Ascending aorta (tissue), 2 donors: ENCODE measurements at regions not wholly inside any gene's neighbourhood (a gene's known extent, or its start where the extent isn't known, plus 50 kb on each side); places are given as distances from the start of the nearest gene placed in this dataset.

Source experiments
- DNase-seq, 2 donors: peaks; one replicate each; pipeline ENCODE4 v3.0.0-alpha.2; 2019; ENCODE audit warnings: low spot score in 2 of 2
- H3K27ac ChIP-seq, 2 donors: fragments of 200-600 bp; sonication (generic); one replicate each; pipeline ENCODE4 v1.5.1; 2016 to 2017; ENCODE audit warnings: mild to moderate bottlenecking in 1 of 2
- H3K27me3 ChIP-seq: fragments of 200-600 bp; sonication (generic); one replicate; pipeline ENCODE4 v1.5.1; 2017
- H3K36me3 ChIP-seq, 2 donors: fragments of 200-600 bp; sonication (generic); one replicate each; pipeline ENCODE4 v1.5.1; 2016
- H3K4me1 ChIP-seq, 2 donors: fragments of 200-600 bp; sonication (generic); one replicate each; pipeline ENCODE4 v1.5.1; 2016 to 2017; ENCODE audit warnings: mild to moderate bottlenecking in 1 of 2
- H3K4me3 ChIP-seq, 2 donors: fragments of 200-600 bp; sonication (generic); one replicate each; pipeline ENCODE4 v1.5.1; 2016 to 2017; ENCODE audit warnings: mild to moderate bottlenecking in 1 of 2
- H3K9me3 ChIP-seq, 2 donors: fragments of 200-600 bp; sonication (generic); one replicate each; pipeline ENCODE4 v1.5.1; 2016
- CTCF ChIP-seq, 3 experiments: fragments of 200-600 bp in 2 of 3; fragments of 450-650 bp in 1 of 3; sonication (generic) in 2 of 3; IDR thresholded peaks; one replicate each; pipeline ENCODE4 v1.5.1; 2016 to 2019; ENCODE audit warnings: antibody characterized with exemption in 3 of 3, mild to moderate bottlenecking in 1 of 3, moderate library complexity in 1 of 3
- intact Hi-C: fragments of 100-400 bp; cut with DNase I; formaldehyde crosslinking; loops from one replicate; pipeline ENCODE4 v1.15.1; 2023

- H3K9me3 ChIP-seq, result no peaks in the 10 kb centered on the region
- TF ChIP-seq CTCF (IDR thresholded peaks at IDR 0.05), result no peak
- no peaks in the 10 kb centered on the region for H3K27me3 ChIP-seq
- intact Hi-C loops, result no loop called here
- no peaks in the 10 kb centered on the region for H3K36me3 ChIP-seq
- DNase-seq, result no peak
- H3K4me1 ChIP-seq, result peaks cover 0 to 12% of the 10 kb centered on the region in 2 donors
- no peak overlapping the region for H3K4me3 ChIP-seq
- no peak overlapping the region for H3K27ac ChIP-seq
Measured at GRCh38 chr9:115364991-115365390, 247.0 kb upstream of the TNC start.

GRCh38 chr9:115367321-115367720 lies 249.4 kb upstream of the TNC start:
- Histone ChIP-seq H3K9me3 (no peaks in the 10 kb centered on the region), H3K36me3 (no peaks in the 10 kb centered on the region), H3K27ac (no peak overlapping the region), H3K4me1 (peaks cover 0 to 12% of the 10 kb centered on the region in 2 donors), H3K27me3 (no peaks in the 10 kb centered on the region), H3K4me3 (no peak overlapping the region)
- intact Hi-C loops, result no loop called here
- DNase-seq, result no peak
- TF ChIP-seq CTCF (IDR thresholded peaks at IDR 0.05), result no peak

- H3K36me3 ChIP-seq, result no peaks in the 10 kb centered on the region
- H3K27ac ChIP-seq, result no peak overlapping the region
- DNase-seq, result no peak
- no peaks in the 10 kb centered on the region for H3K9me3 ChIP-seq
- H3K27me3 ChIP-seq, result no peaks in the 10 kb centered on the region
- TF ChIP-seq CTCF (IDR thresholded peaks at IDR 0.05), result no peak
- intact Hi-C loops, result no loop called here
- peaks cover 0 to 12% of the 10 kb centered on the region in 2 donors for H3K4me1 ChIP-seq
- H3K4me3 ChIP-seq, result no peak overlapping the region
Measured at GRCh38 chr9:115367780-115368525, 250.0 kb upstream of the TNC start.

GRCh38 chr9:115369322-115369957 lies 251.5 kb upstream of the TNC start:
- H3K9me3 ChIP-seq, result no peaks in the 10 kb centered on the region
- H3K4me1 ChIP-seq, result peaks cover 0 to 12% of the 10 kb centered on the region in 2 donors
- H3K4me3 ChIP-seq, result no peak overlapping the region
- peak overlapping the region in 1 of 2 donors; percentile 15 for H3K27ac ChIP-seq
- no peaks in the 10 kb centered on the region for H3K36me3 ChIP-seq
- H3K27me3 ChIP-seq, result no peaks in the 10 kb centered on the region
- TF ChIP-seq CTCF (IDR thresholded peaks at IDR 0.05), result no peak
- intact Hi-C loops, result no loop called here
- no peak for DNase-seq

GRCh38 chr9:115373000-115373709 lies 255.2 kb upstream of the TNC start:
- intact Hi-C loops, result no loop called here
- no peak for DNase-seq
- H3K4me1 ChIP-seq, result peaks cover 0 to 6% of the 10 kb centered on the region in 2 donors
- H3K4me3 ChIP-seq, result no peak overlapping the region
- TF ChIP-seq CTCF (IDR thresholded peaks at IDR 0.05), result no peak
- no peaks in the 10 kb centered on the region for H3K9me3 ChIP-seq
- no peaks in the 10 kb centered on the region for H3K27me3 ChIP-seq
- no peaks in the 10 kb centered on the region for H3K36me3 ChIP-seq
- H3K27ac ChIP-seq, result no peak overlapping the region
